Liver (tissue), 8 donors: ENCODE measurements at regions not wholly inside any gene's neighbourhood (a gene's known extent, or its start where the extent isn't known, plus 50 kb on each side); places are given as distances from the start of the nearest gene placed in this dataset.

Source experiments
- DNase-seq: peaks from one replicate; pipeline ENCODE4 v3.0.0-alpha.2; 2017; ENCODE audit warnings: low spot score
- H3K27ac ChIP-seq, 2 donors: one replicate each; pipeline ENCODE4 v1.7.0; 2013; ENCODE audit warnings: inconsistent platforms in 2 of 2, low read length in 2 of 2, control low read depth in 1 of 2, low read depth in 1 of 2, mild to moderate bottlenecking in 1 of 2
- H3K27me3 ChIP-seq, 4 donors: one replicate each; pipeline versions ENCODE4 v1.6.1 to v1.7.0; 2013; ENCODE audit warnings: low read length in 3 of 4, inconsistent platforms in 1 of 4, mild to moderate bottlenecking in 1 of 4, moderate library complexity in 1 of 4; ENCODE audit not compliant: control insufficient read depth in 4 of 4, insufficient read depth in 4 of 4
- H3K36me3 ChIP-seq, 4 donors: one replicate each; pipeline versions ENCODE4 v1.6.1 to v1.7.0; 2013; ENCODE audit warnings: low read length in 3 of 4, mild to moderate bottlenecking in 3 of 4, low read depth in 1 of 4, moderate library complexity in 1 of 4; ENCODE audit not compliant: control insufficient read depth in 4 of 4, insufficient read depth in 3 of 4
- H3K4me1 ChIP-seq, 4 donors: one replicate each; pipeline versions ENCODE4 v1.6.1 to v1.7.0; 2013; ENCODE audit warnings: low read length in 3 of 4, mild to moderate bottlenecking in 3 of 4, moderate library complexity in 1 of 4; ENCODE audit not compliant: control insufficient read depth in 4 of 4, insufficient read depth in 4 of 4
- H3K4me3 ChIP-seq, 3 donors: one replicate each; pipeline versions ENCODE4 v1.6.1 to v1.7.0; 2013; ENCODE audit warnings: low read length in 3 of 3, control low read depth in 1 of 3, low read depth in 1 of 3, mild to moderate bottlenecking in 1 of 3
- H3K9ac ChIP-seq, 2 donors: one replicate each; pipeline ENCODE4 v1.7.0; 2013; ENCODE audit warnings: low read length in 2 of 2, mild to moderate bottlenecking in 2 of 2, moderate library complexity in 2 of 2, control low read depth in 1 of 2, low read depth in 1 of 2
- H3K9me3 ChIP-seq, 4 donors: one replicate each; pipeline versions ENCODE4 v1.6.1 to v1.7.0; 2013; ENCODE audit warnings: low read length in 3 of 4; ENCODE audit not compliant: control insufficient read depth in 4 of 4
- ATF3 ChIP-seq: IDR thresholded peaks from 2 replicates; pipeline ENCODE4 v1.6.1; 2016; ENCODE audit warnings: antibody characterized with exemption
- EGR1 ChIP-seq, 2 donors: IDR thresholded peaks; 2 replicates each; pipeline ENCODE4 v1.6.1; 2016 to 2018; ENCODE audit warnings: antibody characterized with exemption in 2 of 2, low read depth in 2 of 2
- FOXA1 ChIP-seq: IDR thresholded peaks from 2 replicates; pipeline ENCODE4 v1.6.1; 2016; ENCODE audit warnings: antibody characterized with exemption
- FOXA2 ChIP-seq: IDR thresholded peaks from 2 replicates; pipeline ENCODE4 v1.6.1; 2016; ENCODE audit warnings: antibody characterized with exemption
- GABPA ChIP-seq, 2 donors: IDR thresholded peaks in 1 of 2; conservative IDR thresholded peaks in 1 of 2; 2 replicates each; pipeline ENCODE4 v1.6.1; 2016; ENCODE audit warnings: antibody characterized with exemption in 2 of 2, mild to moderate bottlenecking in 1 of 2, moderate library complexity in 1 of 2
- HNF4A ChIP-seq, 2 donors: conservative IDR thresholded peaks; 2 replicates each; pipeline ENCODE4 v1.6.1; 2016; ENCODE audit warnings: antibody characterized with exemption in 2 of 2, mild to moderate bottlenecking in 2 of 2
- HNF4G ChIP-seq: IDR thresholded peaks from 2 replicates; pipeline ENCODE4 v1.6.1; 2016; ENCODE audit warnings: antibody characterized with exemption
- JUND ChIP-seq, 2 donors: IDR thresholded peaks; 2 replicates each; pipeline ENCODE4 v1.6.1; 2016; ENCODE audit warnings: antibody characterized with exemption in 2 of 2
- MAX ChIP-seq: IDR thresholded peaks from 2 replicates; pipeline ENCODE4 v1.6.1; 2016; ENCODE audit warnings: antibody characterized with exemption
- NR2F2 ChIP-seq: IDR thresholded peaks from 2 replicates; pipeline ENCODE4 v1.6.1; 2016; ENCODE audit warnings: antibody characterized with exemption
- RAD21 ChIP-seq, 2 donors: IDR thresholded peaks; 2 replicates each; pipeline ENCODE4 v1.6.1; 2016; ENCODE audit warnings: antibody characterized with exemption in 2 of 2, mild to moderate bottlenecking in 2 of 2
- RXRA ChIP-seq, 2 donors: IDR thresholded peaks; 2 replicates each; pipeline ENCODE4 v1.6.1; 2017 to 2018; ENCODE audit warnings: antibody characterized with exemption in 2 of 2, mild to moderate bottlenecking in 1 of 2
- SP1 ChIP-seq: IDR thresholded peaks from 2 replicates; pipeline ENCODE4 v1.6.1; 2018; ENCODE audit warnings: antibody characterized with exemption, mild to moderate bottlenecking
- TAF1 ChIP-seq: conservative IDR thresholded peaks from 2 replicates; pipeline ENCODE4 v1.6.1; 2016; ENCODE audit warnings: antibody characterized with exemption, mild to moderate bottlenecking
- YY1 ChIP-seq: IDR thresholded peaks from 2 replicates; pipeline ENCODE4 v1.6.1; 2016; ENCODE audit warnings: antibody characterized with exemption, mild to moderate bottlenecking
- ZBTB33 ChIP-seq: IDR thresholded peaks from 2 replicates; pipeline ENCODE4 v1.6.1; 2016; ENCODE audit warnings: antibody characterized with exemption
- WGBS: extraction: QIAGEN DNeasy Blood & Tissue Kit; methylation state at CpG from one replicate; pipeline ENCODE4 v1.1.7; 2013; 5-methylcytosine and 5-hydroxymethylcytosine counted together
- TF ChIP-seq, protein P1 (sequence below): fragments of 150-350 bp; IDR thresholded peaks from 2 replicates; pipeline ENCODE4 v1.5.1; 2017; ENCODE audit warnings: improper control_type of control experiment, low read depth, low read length; ENCODE audit not compliant: missing input control
- donor health status: healthy.
- donor health status: healthy.
- donor health status: healthy.
- donor health status: healthy.
- donor health status: healthy.

DNA sequence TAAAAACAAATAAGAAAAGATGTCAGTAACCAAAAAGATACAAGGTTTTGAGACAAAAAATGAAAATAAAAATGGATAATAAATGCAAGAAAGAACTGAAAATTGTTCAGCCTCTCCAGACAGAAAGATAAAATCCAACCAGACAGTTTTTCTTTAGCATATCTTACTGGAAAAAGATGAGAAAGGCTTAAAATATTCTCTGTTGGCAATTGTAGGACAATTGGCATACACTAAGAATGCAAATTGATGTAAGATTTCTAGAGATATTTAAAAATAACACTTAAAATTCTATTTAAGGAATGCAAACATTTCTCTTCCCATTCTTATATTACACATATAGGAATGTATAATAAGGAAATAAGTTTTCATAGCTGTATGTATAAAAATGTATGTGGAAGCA, 590.6 kb downstream of the DSC3 start:
- H3K36me3 ChIP-seq: no peaks in the 10 kb centered on the region
- H3K27ac ChIP-seq: no peak overlapping the region
- no peak overlapping the region for H3K4me3 ChIP-seq
- no peak for TF ChIP-seq RAD21 (IDR thresholded peaks at IDR 0.05)
- TF ChIP-seq, protein P1, sequence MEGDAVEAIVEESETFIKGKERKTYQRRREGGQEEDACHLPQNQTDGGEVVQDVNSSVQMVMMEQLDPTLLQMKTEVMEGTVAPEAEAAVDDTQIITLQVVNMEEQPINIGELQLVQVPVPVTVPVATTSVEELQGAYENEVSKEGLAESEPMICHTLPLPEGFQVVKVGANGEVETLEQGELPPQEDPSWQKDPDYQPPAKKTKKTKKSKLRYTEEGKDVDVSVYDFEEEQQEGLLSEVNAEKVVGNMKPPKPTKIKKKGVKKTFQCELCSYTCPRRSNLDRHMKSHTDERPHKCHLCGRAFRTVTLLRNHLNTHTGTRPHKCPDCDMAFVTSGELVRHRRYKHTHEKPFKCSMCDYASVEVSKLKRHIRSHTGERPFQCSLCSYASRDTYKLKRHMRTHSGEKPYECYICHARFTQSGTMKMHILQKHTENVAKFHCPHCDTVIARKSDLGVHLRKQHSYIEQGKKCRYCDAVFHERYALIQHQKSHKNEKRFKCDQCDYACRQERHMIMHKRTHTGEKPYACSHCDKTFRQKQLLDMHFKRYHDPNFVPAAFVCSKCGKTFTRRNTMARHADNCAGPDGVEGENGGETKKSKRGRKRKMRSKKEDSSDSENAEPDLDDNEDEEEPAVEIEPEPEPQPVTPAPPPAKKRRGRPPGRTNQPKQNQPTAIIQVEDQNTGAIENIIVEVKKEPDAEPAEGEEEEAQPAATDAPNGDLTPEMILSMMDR: no peak
- no peak overlapping the region for H3K9ac ChIP-seq
- H3K4me1 ChIP-seq: no peaks in the 10 kb centered on the region
- DNase-seq: no peak
- H3K9me3 ChIP-seq: no peaks in the 10 kb centered on the region
- H3K27me3 ChIP-seq: no peaks in the 10 kb centered on the region

DNA sequence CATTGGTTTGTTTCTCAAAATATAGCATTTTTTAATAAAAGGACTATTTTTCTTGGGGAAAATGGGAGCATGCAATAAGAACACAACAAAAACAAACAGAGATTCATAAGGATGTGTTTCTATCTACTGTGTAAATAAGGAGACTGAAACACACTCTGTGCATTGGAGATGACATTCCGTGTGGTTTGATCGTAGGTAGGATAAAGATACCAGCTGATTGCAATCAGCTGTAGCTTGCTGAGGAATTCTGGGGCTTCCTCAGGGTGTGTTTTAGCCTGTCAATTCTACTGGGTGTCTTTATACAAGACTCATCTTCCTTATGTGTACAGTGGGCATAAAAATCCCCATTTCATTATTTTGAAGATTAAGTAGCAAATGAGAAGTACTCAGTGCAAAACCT, 591.6 kb downstream of the DSC3 start:
- Histone ChIP-seq H3K27me3 (no peaks in the 10 kb centered on the region), H3K4me1 (no peaks in the 10 kb centered on the region), H3K4me3 (no peak overlapping the region), H3K36me3 (no peaks in the 10 kb centered on the region), H3K27ac (no peak overlapping the region), H3K9ac (no peak overlapping the region), H3K9me3 (no peaks in the 10 kb centered on the region)
- WGBS: 61% methylated on average over 2 of the region's 2 CpGs
- no peak for DNase-seq
- no peak for TF ChIP-seq RXRA (IDR thresholded peaks at IDR 0.05)
- no peak for TF ChIP-seq FOXA1
- no peak for TF ChIP-seq HNF4G
- no peak for TF ChIP-seq TAF1
- no peak for TF ChIP-seq YY1
- no peak for TF ChIP-seq JUND (IDR thresholded peaks at IDR 0.05)
- no peak for TF ChIP-seq ZBTB33
- TF ChIP-seq SP1: no peak

- no peak overlapping the region for H3K4me3 ChIP-seq
- WGBS: 76% methylated on average over 6 of the region's 6 CpGs
- H3K27ac ChIP-seq: no peak overlapping the region
- TF ChIP-seq FOXA2 (no peak), NR2F2 (no peak), GABPA (IDR thresholded peaks at IDR 0.05 in 1 of 2, conservative IDR thresholded peaks at IDR 0.05 in 1 of 2) (no peak), ATF3 (no peak), JUND (IDR thresholded peaks at IDR 0.05) (no peak), HNF4A (conservative IDR thresholded peaks at IDR 0.05) (no peak), HNF4G (no peak), RXRA (IDR thresholded peaks at IDR 0.05) (no peak), EGR1 (IDR thresholded peaks at IDR 0.05; ENCODE audit: low read depth in 2 of 2) (no peak), SP1 (no peak), RAD21 (IDR thresholded peaks at IDR 0.05) (no peak), TAF1 (no peak), ZBTB33 (no peak), MAX (no peak), YY1 (no peak), FOXA1 (no peak)
- TF ChIP-seq, protein P1: no peak
These were observed 595.9 kb downstream of the DSC3 start for GRCh38 chr18:30446605-30447004.

More at GRCh38 chr18:30446605-30447004, 595.9 kb downstream of the DSC3 start:
- no peaks in the 10 kb centered on the region for H3K4me1 ChIP-seq
- no peak overlapping the region for H3K9ac ChIP-seq
- no peaks in the 10 kb centered on the region for H3K9me3 ChIP-seq
- H3K36me3 ChIP-seq: no peaks in the 10 kb centered on the region
- H3K27me3 ChIP-seq: no peaks in the 10 kb centered on the region
- no peak for DNase-seq
